HG02970 (cell line): ENCODE measurements at regions not wholly inside any gene's neighbourhood (a gene's known extent, or its start where the extent isn't known, plus 50 kb on each side); places are given as distances from the start of the nearest gene placed in this dataset.

Experiments used
- ATAC-seq: cut with Tn5 transposase; IDR thresholded peaks from one replicate; pipeline ENCODE4 v1.9.1; 2021; ENCODE audit warnings: mild to moderate bottlenecking, moderate library complexity, moderate number of reproducible peaks; ENCODE audit not compliant: unreplicated experiment, low FRiP score

DNA sequence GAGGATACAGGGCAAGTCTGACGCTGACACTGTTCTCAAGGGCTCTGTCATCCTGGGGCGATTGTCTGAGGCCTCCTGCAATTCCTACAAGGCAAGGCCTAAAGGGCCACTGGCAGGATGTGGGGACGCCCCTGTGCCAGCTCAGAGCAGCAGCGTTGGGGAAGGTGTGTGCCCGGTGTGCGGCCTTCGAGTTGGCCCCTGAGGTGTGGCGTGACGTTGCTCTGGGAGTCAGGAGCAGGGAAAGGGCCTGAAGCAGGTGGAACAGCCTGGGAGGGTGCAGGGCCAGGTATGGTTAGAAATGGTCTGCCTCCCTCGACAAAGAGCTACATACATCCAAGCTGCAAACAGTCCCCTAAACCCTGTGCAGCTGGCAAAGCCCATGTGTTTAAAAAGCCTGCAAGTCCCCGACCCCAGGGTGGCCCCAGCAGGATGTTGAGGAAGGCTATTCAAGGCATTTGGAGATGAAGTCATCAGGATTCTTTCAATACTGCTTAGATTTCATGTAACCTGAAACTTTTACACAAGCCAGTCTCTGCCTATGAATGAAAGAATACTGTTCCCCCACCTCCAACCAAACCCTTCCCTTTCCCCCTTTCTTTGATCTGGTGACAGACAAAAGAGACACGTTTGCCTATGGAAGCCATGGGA is 142.5 kb upstream of the TNS3 start:
- no peak for ATAC-seq

- no peak for ATAC-seq
These were observed 140.2 kb upstream of the TNS3 start for GRCh38 chr7:47722126-47722525.

- no peak for ATAC-seq
These were observed 139.8 kb upstream of the TNS3 start for GRCh38 chr7:47721670-47722069.

- no peak for ATAC-seq
These were observed 139.0 kb upstream of the TNS3 start for GRCh38 chr7:47720907-47721244.

DNA sequence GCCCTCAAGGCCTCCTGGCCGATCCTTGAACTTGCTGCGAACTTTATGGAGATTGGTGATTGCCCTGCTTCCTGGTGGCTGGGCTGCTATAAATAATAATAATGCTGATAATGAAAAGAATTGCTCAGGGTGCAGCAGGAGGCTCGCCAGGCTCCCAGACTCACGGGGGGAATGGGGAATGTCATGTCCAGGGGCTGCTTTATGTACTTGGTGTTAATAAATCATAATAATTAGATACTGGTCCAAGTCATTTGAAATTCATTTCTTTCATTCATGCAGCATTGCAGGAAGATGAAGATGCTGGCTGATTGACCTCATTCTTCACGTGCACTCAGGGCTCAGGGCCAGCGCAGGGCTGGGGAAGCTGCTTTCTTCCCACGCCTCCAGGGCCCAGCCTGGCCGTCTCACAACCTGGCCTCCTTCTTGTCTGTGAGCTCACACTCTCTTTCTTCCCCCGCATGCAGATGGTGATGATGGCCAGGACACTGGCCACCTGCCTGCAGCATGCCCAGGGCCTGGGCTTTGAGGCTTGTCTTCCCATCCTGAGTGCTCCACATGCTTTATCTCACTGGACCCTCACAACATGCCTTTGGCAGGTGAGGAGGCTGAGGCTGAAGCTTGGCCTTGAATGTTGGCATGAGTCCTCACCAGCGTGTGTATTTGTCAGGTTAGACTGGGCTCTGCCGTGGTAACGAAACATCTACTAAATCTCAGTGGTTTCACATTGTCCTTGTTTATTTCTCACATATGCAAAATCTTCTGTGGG is 138.4 kb upstream of the TNS3 start:
- no peak for ATAC-seq

DNA sequence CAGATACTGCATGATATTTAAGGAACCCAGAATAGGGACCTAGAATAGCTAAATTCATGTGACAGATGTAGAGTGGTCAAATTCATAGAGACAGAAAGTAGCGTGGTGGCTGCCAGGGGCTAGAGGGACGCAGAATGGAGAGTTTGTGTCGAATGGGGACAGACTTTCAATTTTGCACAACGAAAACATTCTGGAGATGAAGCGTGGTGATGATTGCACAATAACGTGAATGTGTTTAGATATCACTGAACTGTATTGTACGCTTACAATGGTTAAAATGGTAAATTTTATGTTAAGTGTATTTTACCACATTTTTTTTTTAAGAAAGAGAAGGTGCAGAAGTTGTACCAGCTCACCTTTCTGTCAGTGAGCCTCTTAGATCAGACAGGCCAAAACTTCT is 137.8 kb upstream of the TNS3 start:
- ATAC-seq: no peak

- peak; percentile 5 for ATAC-seq
These were observed 133.7 kb upstream of the TNS3 start for GRCh38 chr7:47715631-47716068.

DNA sequence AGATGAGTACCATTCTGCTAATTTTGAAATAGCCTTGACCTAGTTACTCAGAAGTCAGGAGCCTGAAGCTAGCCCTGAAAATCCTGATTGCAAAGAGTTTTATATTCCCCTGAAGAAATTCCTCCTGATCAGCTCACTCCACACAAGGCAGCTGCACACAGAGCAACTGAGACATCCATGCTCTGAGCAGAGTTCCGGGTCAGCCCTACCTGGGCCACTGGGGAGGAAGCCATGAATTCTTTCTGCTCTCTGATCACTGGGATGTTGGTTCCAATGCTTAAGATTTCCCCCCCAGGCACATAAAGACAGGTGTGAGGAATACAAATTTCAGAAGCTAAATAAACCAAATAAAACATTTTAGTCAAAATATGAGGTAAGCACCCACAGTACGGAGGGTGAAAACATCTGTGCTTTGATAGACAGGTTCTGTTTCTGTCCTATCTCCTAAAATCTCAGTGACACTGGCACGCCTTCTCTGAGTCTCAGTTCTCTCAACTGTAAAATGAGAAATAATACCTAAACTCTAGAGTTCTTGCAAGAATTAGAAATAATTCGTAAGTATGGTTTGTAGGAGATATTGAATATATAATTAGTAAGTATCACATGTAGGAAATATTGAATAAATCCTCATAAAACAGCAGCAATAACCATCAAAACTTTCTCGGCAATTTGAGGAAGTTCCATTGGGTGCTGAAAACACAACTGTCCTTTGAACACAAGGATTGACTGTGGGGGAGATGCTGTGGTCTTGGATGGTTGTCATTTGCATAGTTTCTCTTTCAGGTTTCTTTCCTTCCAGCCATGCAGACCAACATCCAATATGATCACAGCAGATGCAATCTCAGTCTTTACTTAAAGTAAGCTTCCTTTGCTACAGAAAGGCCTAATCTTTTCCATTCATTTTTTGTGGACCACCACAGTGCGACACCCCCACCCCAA is 133.0 kb upstream of the TNS3 start:
- ATAC-seq: peak; percentile 95

DNA sequence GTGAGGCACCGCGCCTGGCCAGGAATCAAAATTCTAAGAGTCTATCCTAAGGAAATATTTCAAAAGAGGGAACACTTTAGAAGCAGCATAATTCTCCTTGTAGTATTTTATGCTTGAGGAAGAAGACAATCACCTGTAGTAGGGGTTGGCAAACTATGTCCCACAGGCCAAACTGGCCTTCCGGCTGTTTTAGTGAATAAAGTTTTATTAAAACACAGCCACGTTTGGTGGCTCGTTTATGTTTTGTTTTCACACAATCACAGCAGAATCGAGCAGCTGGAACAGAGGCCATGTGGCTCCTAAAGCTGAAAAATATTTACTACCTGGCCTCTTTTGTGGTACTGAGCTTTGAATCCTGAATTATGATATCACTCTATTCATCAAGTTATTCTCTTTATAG is 131.7 kb upstream of the TNS3 start:
- no peak for ATAC-seq

GRCh38 chr7:47712416-47712815 is 130.5 kb upstream of the TNS3 start:
- ATAC-seq: no peak

DNA sequence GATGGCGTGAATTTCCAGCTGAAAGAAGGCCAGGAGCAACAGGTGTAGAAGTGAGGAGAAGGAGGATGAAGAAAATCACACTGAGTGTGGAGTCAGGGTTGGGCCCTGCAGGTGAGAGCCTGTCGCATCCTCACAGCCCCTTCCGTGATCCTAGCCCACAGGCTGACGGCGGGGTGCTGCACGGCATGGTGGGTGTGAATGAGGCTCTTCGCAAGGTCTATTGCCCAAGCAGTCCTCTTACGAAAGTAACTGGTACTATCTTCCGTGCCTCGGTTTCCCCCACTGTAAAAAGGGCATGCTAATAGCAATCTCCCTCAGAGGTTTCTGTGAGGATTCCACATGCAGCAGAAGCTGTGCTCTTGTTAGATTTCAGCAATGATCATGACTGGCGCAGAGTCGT is 129.9 kb upstream of the TNS3 start:
- ATAC-seq: no peak

GRCh38 chr7:47710201-47710935 is 128.5 kb upstream of the TNS3 start:
- no peak for ATAC-seq

- ATAC-seq: no peak
These were observed 127.5 kb upstream of the TNS3 start for GRCh38 chr7:47709451-47709850.

DNA sequence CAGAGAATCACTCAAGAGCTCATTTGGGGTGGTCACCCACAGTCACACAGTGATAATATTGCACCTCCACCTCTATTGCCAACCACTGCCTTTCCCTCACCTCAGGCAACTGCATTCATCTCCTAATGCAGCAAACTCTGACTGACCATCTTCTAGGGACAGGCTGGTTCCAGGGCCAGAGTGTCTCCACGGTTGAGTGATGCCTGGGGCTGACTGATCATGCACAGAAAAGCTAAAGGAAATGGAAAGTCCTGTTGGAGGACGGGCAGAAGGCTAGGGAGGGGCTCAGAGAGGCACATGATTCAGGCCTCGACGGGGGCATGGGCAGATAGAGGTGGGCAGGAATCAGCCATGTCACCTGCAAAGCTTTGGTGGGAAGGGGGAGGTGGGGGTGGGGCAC is 127.1 kb upstream of the TNS3 start:
- no peak for ATAC-seq

DNA sequence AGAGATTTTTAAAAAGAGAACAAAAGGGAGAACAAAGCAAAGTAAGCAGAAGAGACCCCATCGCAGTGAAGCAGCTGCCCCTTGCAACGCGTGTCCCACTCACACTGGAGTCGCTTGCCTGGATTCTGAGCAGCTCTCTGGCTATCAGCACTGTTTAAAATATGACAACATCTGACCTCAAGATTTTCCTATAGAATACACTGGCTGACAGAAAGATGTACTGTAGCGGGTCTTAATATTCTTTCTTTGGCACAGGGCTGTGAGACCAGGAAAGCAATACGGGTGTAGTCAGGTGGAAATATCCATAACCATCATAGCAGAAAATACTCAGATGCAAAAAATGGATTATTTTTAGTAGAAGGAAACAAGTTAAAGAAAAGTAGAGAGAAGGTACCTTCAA is 125.7 kb upstream of the TNS3 start:
- ATAC-seq: no peak

DNA sequence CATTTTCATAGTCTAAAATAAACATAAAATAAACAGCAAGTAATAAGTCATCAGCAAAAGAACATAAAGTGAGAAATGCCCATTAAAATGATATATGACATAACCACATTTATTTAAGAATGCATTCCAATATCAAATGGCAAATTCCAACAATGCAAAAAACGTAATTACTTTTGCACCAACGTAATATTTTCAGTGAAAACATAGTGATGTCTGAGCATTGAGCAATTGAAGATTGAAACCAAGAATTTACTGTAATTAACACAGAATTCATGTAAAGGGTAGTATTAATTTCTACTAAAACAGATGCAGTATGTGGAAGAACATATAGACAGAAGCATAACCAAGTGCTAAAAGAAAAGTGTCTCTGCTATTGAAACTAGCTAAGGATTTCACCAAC is 123.0 kb upstream of the TNS3 start:
- no peak for ATAC-seq

DNA sequence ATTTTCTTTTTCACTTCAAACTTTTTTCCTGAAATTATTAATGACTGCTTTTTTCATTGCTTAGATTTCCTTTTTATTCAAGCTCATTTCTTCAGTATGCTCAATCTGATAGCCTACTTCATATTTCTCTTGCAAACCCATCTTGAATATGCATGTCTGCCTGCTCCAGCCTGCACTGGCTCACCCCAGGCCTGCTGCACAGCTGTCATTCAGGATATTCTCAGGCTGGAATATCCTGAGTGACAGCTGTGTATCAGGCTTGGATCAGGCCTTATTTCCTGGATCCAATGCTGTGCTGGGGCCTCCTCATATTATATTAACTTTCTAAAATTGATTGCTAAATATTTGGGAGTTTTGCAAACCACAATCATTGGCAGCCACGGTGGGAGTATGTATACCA is 120.2 kb upstream of the TNS3 start:
- no peak for ATAC-seq

DNA sequence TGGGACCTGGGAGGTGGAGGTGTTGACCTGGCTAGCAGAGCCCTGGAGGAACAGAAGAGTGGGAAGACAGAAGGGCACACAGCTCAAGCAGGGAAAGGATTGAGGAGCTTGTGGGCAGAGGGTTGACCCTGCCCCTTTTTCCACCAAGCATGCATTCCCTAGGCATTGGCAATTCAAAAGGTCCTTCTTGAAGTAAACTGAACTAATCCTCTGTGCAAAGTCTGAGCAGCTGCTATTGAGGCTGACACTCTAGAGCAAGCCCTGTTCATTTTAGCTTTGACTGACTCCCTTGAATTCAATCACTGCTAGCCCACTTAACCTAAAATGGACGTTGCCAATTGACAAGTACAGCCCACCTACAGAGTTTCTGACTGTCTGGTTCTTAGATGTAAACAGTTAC is 116.5 kb upstream of the TNS3 start:
- ATAC-seq: no peak

DNA sequence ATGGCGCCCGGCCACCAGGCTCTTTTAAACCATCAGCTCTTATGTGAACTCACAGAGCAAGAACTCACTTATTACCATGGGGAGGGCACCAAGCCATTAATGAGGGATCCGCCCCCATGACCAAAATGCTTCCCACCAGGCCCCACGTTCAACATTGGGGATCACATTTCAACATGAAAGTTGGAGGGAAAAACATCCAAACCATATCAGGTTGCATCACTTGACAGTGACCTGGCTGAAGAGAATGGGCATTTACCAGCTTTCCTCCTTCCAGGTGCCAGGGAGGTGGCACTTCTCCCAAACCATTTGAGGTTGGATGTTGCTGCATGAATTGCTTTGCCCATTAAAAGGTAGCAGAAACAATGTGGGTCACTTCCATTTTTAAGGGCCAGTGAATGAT is 115.6 kb upstream of the TNS3 start:
- no peak for ATAC-seq

- no peak for ATAC-seq
These were observed 114.3 kb upstream of the TNS3 start for GRCh38 chr7:47696152-47696710.
